ENCODE measurements at regions not wholly inside any gene's neighbourhood (a gene's known extent, or its start where the extent isn't known, plus 50 kb on each side); places are given as distances from the start of the nearest gene placed in this dataset.
"Not testable (repeated sequence)": the region's sequence is repeated elsewhere in the genome, so short reads cannot be mapped to it uniquely, and the experiment has no call there.

DNA sequence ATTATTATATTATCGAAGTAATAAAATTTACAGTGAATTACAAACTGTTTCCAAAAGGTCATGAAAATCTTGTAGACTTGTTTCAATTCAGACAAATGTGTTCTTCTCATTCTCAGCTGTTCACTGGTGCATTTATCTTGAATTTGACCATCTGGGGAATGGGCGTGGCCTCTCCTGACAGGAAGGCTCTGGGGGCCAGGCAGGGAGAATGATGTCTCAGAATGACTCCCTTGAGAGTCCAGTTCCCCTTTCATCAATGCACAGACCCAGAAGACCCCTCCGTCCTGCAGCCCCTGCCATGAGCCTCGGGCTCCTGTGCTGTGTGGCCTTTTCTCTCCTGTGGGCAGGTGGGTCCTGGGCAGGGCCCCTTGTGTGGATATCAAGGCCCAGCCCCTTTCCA is 229.7 kb upstream of the PRSS58 start:
- TF ChIP-seq ARNT (IDR thresholded peaks at IDR 0.05); AGO1 (IDR thresholded peaks at IDR 0.05; ENCODE audit: low read depth, low read length, poor library complexity, severe bottlenecking); MTA1 (CRISPR knock-in tag; IDR thresholded peaks at IDR 0.05; ENCODE audit: borderline replicate concordance); TBP (CRISPR knock-in tag; IDR thresholded peaks at IDR 0.05); CEBPB (IDR thresholded peaks at IDR 0.05; ENCODE audit: borderline replicate concordance, low read depth, low read length); RELA (CRISPR knock-in tag; IDR thresholded peaks at IDR 0.05); SIN3A (IDR thresholded peaks at IDR 0.05; ENCODE audit: borderline replicate concordance, low read depth, low read length): not testable (repeated sequence)
- TF ChIP-seq, protein P1, sequence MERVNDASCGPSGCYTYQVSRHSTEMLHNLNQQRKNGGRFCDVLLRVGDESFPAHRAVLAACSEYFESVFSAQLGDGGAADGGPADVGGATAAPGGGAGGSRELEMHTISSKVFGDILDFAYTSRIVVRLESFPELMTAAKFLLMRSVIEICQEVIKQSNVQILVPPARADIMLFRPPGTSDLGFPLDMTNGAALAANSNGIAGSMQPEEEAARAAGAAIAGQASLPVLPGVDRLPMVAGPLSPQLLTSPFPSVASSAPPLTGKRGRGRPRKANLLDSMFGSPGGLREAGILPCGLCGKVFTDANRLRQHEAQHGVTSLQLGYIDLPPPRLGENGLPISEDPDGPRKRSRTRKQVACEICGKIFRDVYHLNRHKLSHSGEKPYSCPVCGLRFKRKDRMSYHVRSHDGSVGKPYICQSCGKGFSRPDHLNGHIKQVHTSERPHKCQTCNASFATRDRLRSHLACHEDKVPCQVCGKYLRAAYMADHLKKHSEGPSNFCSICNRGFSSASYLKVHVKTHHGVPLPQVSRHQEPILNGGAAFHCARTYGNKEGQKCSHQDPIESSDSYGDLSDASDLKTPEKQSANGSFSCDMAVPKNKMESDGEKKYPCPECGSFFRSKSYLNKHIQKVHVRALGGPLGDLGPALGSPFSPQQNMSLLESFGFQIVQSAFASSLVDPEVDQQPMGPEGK (CRISPR knock-in tag; IDR thresholded peaks at IDR 0.05) = not testable (repeated sequence)
